ENCODE measurements at regions not wholly inside any gene's neighbourhood (a gene's known extent, or its start where the extent isn't known, plus 50 kb on each side); places are given as distances from the start of the nearest gene placed in this dataset.

GRCh38 chr1:37085393-37085792 is 51.1 kb upstream of the GRIK3 start:
- no peaks in the 10 kb centered on the region for H3K9me3 ChIP-seq
- no peak overlapping the region for H3K27ac ChIP-seq
- no peaks in the 10 kb centered on the region for H3K4me1 ChIP-seq
- 37 to 58% methylated on average over 2 to 6 of the region's 6 CpGs for WGBS, 2 donors (ENCODE audit: low coverage in 1 of 2)
- no peak overlapping the region for H3K4me3 ChIP-seq
- no peak for TF ChIP-seq POLR2A (IDR thresholded peaks at IDR 0.05)
- no peak for TF ChIP-seq CTCF (IDR thresholded peaks at IDR 0.05)
- TF ChIP-seq POLR2AphosphoS5 (IDR thresholded peaks at IDR 0.05) = no peak
- no peak for TF ChIP-seq EP300 (IDR thresholded peaks at IDR 0.05)
- H3K27me3 ChIP-seq = peaks cover 71% of the 10 kb centered on the region
- H3K36me3 ChIP-seq = no peaks in the 10 kb centered on the region
- no peak for ATAC-seq

- Histone ChIP-seq H3K36me3 (no peaks in the 10 kb centered on the region), H3K9me3 (no peaks in the 10 kb centered on the region), H3K4me3 (no peak overlapping the region), H3K27me3 (peaks cover 82% of the 10 kb centered on the region), H3K4me1 (no peaks in the 10 kb centered on the region), H3K27ac (no peak overlapping the region)
- ATAC-seq = no peak
- TF ChIP-seq POLR2A (IDR thresholded peaks at IDR 0.05) = no peak
- no peak for TF ChIP-seq CTCF (IDR thresholded peaks at IDR 0.05)
- TF ChIP-seq EP300 (IDR thresholded peaks at IDR 0.05) = no peak
- TF ChIP-seq POLR2AphosphoS5 (IDR thresholded peaks at IDR 0.05) = no peak
- 55% methylated on average over 3 of the region's 3 CpGs; no CpG with 5 or more reads in 1 of the 2 donors for WGBS, 2 donors (ENCODE audit: low coverage in 1 of 2)
Observed at GRCh38 chr1:37089750-37090149, 55.4 kb upstream of the GRIK3 start.

- no peaks in the 10 kb centered on the region for H3K4me1 ChIP-seq
- H3K27me3 ChIP-seq = peaks cover 85% of the 10 kb centered on the region
- no peaks in the 10 kb centered on the region for H3K9me3 ChIP-seq
- no peaks in the 10 kb centered on the region for H3K36me3 ChIP-seq
- no peak overlapping the region for H3K4me3 ChIP-seq
- no peak overlapping the region for H3K27ac ChIP-seq
- WGBS, 2 donors (ENCODE audit: low coverage in 1 of 2) = 92 to 97% methylated on average over 2 of the region's 2 CpGs
- no peak for TF ChIP-seq POLR2AphosphoS5 (IDR thresholded peaks at IDR 0.05)
- no peak for TF ChIP-seq EP300 (IDR thresholded peaks at IDR 0.05)
- no peak for TF ChIP-seq CTCF (IDR thresholded peaks at IDR 0.05)
- TF ChIP-seq POLR2A (IDR thresholded peaks at IDR 0.05) = no peak
- ATAC-seq = no peak
Observed at GRCh38 chr1:37090671-37091070, 56.4 kb upstream of the GRIK3 start.

- peaks cover 0 to 5% (median 0%) of the 10 kb centered on the region in 3 donors for H3K9me3 ChIP-seq
- TF ChIP-seq POLR2A (IDR thresholded peaks at IDR 0.05) (no peak), CTCF (IDR thresholded peaks at IDR 0.05) (no peak), EP300 (IDR thresholded peaks at IDR 0.05) (no peak), POLR2AphosphoS5 (IDR thresholded peaks at IDR 0.05) (no peak)
- ATAC-seq = no peak
- peaks cover 87% of the 10 kb centered on the region for H3K27me3 ChIP-seq
- H3K36me3 ChIP-seq = no peaks in the 10 kb centered on the region
- no peak overlapping the region for H3K27ac ChIP-seq
- H3K4me3 ChIP-seq = no peak overlapping the region
- WGBS, 2 donors (ENCODE audit: low coverage in 1 of 2) = 42 to 43% methylated on average over 1 of the region's 1 CpG
- H3K4me1 ChIP-seq = no peaks in the 10 kb centered on the region
Observed at GRCh38 chr1:37092937-37093336, 58.6 kb upstream of the GRIK3 start.

GRCh38 chr1:37094302-37094701 is 60.0 kb upstream of the GRIK3 start:
- Histone ChIP-seq H3K27ac (no peak overlapping the region), H3K36me3 (no peaks in the 10 kb centered on the region), H3K4me1 (no peaks in the 10 kb centered on the region), H3K9me3 (peaks cover 0 to 5% (median 0%) of the 10 kb centered on the region in 3 donors), H3K4me3 (no peak overlapping the region), H3K27me3 (peaks cover 82% of the 10 kb centered on the region)
- TF ChIP-seq POLR2A (IDR thresholded peaks at IDR 0.05) (no peak), EP300 (IDR thresholded peaks at IDR 0.05) (no peak), CTCF (IDR thresholded peaks at IDR 0.05) (no peak), POLR2AphosphoS5 (IDR thresholded peaks at IDR 0.05) (no peak)
- no peak for ATAC-seq
- WGBS, 2 donors (ENCODE audit: low coverage in 1 of 2) = 10 to 60% methylated on average over 2 to 3 of the region's 6 CpGs
